Sciatic nerve (tissue), 2 donors: ENCODE measurements at regions not wholly inside any gene's neighbourhood (a gene's known extent, or its start where the extent isn't known, plus 50 kb on each side); places are given as distances from the start of the nearest gene placed in this dataset.
A peak's percentile ranks its signal among the peaks of the same experiment; 100 is the strongest.
"Not testable (repeated sequence)": the region's sequence is repeated elsewhere in the genome, so short reads cannot be mapped to it uniquely, and the experiment has no call there.

Experiments used
- ATAC-seq: fragments of 200-7000 bp; cut with Tn5 transposase; one replicate; pipeline ENCODE4 v1.9.1; 2020; ENCODE audit warnings: mild to moderate bottlenecking, moderate library complexity
- DNase-seq: peaks from one replicate; pipeline ENCODE4 v3.0.0-alpha.2; 2020; ENCODE audit warnings: low spot score
- intact Hi-C: fragments of 100-400 bp; cut with DNase I; formaldehyde crosslinking; loops from one replicate; pipeline ENCODE4 v1.14.2; 2022
- donor health status: DM: no; HTN: no; CAD: no.
- donor health status: DM: no; HTN: no; CAD: no.

DNA sequence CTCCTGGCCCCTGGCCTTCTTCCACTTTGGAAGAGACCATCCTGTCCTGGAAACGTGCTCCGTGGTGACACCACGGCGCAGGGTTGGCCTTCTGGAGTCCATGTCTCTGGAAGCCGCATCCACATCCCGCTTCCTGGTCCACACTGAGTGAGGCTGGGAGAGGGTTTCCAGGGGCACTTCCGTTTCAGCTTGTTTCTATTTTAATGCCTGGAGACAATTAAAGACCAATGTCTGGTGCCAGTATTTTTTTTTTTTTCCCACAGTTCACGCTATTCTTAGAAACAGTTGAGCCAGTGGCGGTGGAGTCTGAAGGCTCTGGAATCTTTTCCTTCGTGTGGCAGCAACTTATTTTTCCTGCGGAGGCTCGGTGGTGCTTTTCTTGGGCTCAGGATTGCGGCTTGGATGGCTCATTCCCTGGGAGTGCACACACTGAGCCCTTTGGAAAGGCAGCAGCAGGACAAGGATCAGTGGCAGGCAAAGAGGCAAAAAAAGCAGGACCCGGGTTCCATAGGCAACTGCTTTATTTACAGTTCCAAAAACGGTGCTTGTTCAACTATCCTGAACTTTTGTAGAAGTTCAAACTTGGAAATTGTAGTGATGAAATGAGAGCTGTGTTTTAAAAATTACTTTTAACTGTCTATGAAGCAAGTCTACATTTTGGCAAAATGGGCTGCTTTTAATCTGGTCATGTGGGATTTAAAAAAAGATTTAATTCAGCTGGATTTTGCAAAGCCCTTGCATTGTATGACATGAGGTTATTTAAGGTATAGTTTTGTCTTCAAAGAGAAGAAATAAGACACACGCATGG, 202.8 kb downstream of the BAMBI start:
- intact Hi-C loops = loop anchor here (5.0 kb wide), 1 partner anchor 987 kb away; no protein-coding TSS in a partner anchor

DNA sequence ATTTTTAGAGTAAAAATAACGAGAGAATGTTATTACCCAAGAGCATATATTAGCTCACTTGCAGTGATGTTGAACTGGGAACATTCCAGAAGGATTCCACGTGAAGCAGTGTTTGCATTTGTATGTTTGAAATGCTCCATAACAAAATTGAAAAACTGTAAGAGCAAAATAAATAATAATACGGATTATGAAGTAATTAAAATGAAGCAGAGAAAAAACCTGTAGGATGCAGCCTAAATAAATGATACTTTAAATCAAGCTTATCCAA, 203.3 kb downstream of the BAMBI start:
- ATAC-seq (no peak), DNase-seq (no peak)
- intact Hi-C loops = loop anchor here (5.0 kb wide), 1 partner anchor 987 kb away; no protein-coding TSS in a partner anchor

More for the DNA sequence above, 202.8 kb downstream of the BAMBI start:
- ATAC-seq (peak; percentile 64), DNase-seq (no peak)

DNA sequence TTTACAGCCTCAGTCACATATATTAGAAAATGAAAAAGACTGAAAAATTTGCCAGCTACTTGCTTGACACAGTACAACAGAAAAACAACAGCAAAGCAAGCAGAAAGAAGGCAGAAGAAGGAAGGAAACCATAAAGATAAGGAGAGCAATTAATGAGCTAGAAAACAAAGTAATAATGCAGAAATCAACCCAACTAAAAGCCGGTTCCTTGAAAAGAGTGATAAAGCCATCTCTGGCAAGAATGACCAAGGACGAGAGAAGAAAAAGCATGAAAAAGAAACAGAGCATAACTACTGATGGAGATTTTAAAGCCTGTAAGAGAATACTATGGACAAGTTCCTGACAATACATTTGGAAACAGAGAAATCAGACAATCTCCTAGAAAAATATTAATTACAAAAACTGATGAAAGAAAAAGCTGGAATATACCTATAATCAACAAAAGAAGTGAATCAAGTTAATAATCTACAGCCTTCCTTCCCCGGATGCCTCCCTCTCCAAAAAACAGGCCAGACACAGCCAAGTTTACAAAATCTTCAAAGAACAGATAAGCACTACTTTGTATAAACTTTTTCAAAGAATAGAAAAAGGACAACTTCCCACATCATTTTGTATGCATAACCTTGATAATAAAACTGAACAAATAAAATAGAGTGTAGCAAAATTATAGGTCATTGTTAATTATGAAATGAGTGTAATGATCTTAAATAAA, 204.0 kb downstream of the BAMBI start:
- ATAC-seq (no peak), DNase-seq (no peak)
- intact Hi-C loops = loop anchor here (5.0 kb wide), 1 partner anchor 986 kb away; no protein-coding TSS in a partner anchor

DNA sequence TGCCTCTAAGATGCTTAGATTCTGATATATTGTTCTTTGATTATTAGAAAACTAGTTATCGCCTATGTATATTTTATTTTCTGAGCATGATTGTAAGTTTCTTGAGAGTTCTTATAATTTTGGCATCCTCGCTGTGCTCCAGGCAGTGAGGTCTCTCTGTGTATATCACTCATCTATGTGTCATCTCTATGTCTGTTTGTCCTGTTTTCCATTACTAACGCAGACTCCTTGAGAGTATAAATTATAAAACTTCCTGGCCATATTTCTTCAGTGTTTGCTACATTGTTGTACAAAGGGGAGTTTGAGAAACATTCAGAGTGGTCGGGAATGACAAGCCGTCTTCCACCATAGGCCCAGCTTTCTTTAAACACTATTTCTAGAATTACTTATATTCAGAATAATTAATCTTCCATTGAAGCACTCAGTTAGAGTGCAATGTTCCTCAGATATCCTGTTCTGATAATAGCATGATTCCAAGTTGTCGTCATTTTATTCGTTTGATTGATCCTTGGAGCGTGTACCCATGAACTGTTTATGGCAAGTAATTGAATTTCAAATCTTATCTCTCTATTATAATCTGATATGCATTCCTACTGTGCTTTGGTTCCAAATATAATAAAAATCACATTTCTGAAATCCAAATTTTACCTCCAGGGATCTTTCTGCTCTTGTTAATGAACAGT, 206.6 kb downstream of the BAMBI start:
- intact Hi-C loops = loop anchor here (5.0 kb wide), 1 partner anchor 983 kb away; no protein-coding TSS in a partner anchor
- no peak for ATAC-seq
- DNase-seq = no peak

- intact Hi-C loops = no loop called here
- ATAC-seq (no peak), DNase-seq (no peak)
Measured at GRCh38 chr10:28890121-28890950, 213.0 kb downstream of the BAMBI start.

DNA sequence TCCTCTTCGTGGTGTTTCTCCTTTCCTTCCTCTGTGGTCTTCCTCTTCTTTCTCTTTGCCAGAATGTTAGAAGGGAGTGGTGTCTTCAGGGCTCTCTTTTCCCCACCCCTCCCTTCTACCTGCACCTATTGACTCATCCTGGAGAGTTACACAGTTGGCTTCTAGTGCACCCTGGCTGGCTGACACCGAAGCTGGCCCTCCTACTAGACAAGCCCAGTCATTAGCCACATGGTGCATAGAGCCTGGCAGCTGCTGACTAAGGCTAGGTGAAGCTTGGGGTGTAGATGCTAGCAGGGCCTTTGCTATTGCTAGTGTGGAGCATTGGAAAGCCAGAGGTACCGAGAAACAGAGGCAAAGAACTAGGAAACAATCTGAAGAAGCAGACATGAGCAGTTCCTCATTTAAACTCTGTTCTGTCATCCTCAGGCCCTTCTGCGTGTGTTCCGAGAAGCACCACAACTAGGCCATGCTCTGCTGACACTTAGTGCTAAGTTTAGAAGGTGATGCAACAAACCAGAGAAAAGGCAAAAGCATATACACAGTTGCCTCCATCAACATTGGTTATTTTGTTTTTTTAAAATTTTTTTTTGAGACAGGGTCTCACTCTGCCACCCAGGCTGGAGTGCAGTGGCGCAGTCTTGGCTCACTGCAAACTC, 213.9 kb downstream of the BAMBI start:
- intact Hi-C loops = no loop called here
- ATAC-seq = no peak
- no peak for DNase-seq

DNA sequence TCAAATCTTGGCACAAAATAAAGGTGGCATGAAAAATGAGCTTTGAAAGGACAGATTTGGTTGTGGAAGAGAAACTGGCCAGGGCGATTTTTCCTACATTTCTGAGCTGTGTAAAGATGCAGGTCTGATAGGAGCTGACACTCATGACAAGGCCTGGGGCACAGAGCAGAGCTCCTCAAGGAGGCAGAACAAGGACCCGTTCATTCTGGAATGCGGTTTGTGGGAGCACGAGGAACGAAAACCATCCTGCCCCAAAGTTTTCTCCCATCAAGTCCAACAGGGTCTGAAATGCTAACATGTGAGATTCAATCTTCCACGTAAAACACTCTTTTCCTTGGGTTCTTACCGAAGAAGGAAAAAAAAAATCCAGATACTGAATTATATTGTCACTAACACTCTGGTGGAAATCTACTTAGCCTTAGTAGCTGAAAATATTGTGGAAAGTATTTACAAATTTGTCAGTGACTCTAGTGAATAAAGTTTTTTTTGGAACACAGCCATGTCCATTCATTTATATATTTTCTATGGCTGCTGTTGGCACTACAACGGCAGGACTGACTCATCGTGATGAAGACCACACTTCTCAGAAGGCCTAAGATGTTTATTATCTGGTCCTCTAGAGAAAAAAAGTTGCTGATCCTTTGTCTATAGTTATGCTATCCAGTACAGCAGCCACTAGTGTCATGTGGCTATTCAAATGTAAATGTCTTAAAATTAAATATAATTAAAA, 215.7 kb downstream of the BAMBI start:
- intact Hi-C loops = no loop called here
- ATAC-seq (no peak), DNase-seq (no peak)

DNA sequence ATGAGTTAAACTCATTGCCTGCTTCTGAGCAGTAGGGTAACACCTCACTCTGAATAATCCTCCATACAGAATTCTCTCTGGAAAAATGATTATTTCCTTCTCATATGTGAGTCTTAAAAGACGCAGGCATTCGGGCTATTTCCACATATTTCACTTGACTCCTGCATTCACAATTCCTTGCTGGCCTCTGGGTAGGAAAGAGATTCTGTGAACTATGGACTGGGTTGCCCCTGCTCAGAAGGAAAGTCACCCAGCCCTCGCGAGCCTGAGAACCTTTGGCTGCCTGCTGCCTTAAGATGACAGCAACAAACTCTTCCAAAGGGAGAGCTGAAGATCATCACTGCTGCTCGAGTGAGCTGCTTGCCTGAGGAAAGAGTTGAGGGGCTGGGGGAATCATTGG, 216.8 kb downstream of the BAMBI start:
- ATAC-seq (no peak), DNase-seq (no peak)
- intact Hi-C loops = no loop called here

GRCh38 chr10:28895671-28896070, 218.3 kb downstream of the BAMBI start:
- intact Hi-C loops, DNase-seq, ATAC-seq: not testable (repeated sequence)

DNA sequence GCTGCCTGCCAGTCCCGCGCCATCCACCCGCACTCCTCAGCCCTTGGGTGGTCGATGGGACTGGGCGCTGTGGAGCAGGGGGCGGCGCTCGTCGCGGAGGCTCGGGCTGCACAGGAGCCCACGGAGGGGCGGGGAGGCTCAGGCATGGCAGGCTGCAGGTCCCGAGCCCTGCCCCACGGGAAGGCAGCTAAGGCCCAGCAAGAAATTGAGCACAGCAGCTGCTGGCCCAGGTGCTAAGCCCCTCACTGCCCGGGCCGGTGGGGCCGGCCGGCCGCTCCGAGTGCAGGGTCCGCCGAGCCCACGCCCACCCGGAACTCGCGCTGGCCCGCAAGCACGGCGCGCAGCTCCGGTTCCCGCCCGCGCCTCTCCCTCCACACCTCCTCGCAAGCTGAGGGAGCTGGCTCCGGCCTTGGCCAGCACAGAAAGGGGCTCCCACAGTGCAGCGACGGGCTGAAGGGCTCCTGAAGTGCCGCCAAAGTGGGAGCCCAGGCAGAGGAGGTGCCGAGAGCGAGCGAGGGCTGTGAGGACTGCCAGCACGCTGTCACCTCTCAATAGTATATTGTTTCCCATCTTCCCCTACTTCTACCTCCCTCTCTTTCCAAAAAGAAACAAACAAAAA, 219.6 kb downstream of the BAMBI start:
- ATAC-seq, intact Hi-C loops: not testable (repeated sequence)

GRCh38 chr10:28897617-28898464, 220.5 kb downstream of the BAMBI start:
- no peak for DNase-seq
- ATAC-seq = peak; percentile 24
- intact Hi-C loops = no loop called here

More for the DNA sequence above, 219.6 kb downstream of the BAMBI start:
- not testable (repeated sequence) for DNase-seq

DNA sequence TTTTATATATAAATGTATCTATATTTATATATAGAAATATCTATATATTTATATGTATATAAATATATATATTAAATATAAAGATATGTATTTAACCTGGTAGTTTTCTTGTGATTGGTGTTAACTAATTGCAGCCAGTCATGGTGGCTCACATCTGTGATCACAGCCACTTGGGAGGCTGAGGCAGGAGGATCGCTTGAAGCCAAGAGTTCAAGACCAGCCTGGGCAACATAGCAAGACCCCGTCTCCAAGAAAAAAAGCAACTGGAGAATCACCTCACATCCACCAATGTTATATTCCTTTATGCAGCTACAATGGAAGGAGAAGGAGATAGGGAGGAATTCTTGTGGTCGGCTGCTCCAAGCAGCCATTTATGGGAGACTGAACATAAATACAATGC, 224.9 kb downstream of the BAMBI start:
- no peak for ATAC-seq
- intact Hi-C loops = no loop called here

DNA sequence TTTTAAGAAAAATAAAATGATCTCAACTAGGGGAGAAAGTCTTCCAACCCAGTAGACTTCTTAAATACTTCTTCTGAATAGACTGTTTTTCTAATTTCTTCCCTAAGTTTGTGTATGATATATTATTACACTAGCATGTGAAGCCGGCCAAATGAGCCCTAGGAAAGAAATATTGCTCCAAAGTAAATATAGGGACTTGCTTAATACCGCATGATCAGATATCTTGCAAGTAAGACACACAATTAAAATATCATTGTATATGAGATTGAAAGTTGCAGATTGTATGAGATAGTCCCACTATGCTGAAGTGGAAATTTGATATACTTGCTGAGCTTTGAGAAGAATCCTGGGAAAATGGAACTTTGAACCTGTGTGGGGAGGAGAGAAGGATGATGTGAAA, 225.7 kb downstream of the BAMBI start:
- DNase-seq (no peak), ATAC-seq (no peak)
- intact Hi-C loops = no loop called here

More for the DNA sequence above, 224.9 kb downstream of the BAMBI start:
- no peak for DNase-seq

DNA sequence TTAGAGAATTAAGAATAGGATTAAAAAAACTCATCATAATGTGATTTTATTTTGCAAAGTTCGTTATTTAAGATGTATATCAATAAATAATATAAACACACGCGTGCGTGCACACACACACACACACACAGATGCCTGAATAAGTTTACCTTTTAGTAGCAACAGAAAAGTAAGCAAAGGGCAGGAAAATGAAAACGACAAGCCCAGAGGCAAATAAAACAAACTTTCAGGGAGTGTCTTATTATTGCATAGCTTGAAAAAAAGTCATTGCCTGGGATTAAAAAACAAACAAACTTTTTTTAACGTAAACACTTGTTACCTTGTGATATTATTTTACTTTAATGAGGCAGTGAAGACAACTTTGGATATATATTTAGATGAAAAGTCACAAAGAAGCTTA, 226.4 kb downstream of the BAMBI start:
- ATAC-seq (no peak), DNase-seq (no peak)
- intact Hi-C loops = no loop called here

DNA sequence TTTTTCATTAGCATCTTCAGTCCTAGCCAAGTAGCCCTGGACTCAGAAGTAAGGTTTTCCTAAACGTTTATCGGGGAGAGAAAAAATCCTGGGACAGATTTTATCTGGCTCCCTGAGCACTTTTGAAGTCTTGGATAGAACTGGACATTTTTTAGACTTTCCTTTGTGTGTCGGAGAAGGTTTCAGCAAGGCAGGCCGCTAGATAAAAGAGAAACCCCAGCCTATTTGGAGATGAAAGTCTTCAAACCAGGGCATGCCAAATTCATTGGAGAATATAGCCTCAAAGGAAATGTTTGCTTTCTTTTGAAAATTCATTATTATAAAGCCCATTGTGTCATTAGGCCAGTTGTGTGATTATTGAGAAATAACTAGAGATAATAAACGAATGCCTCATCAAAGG, 228.1 kb downstream of the BAMBI start:
- DNase-seq = no peak
- intact Hi-C loops = no loop called here

GRCh38 chr10:28906011-28906411, 228.7 kb downstream of the BAMBI start:
- ATAC-seq = no peak
- intact Hi-C loops = no loop called here
- no peak for DNase-seq

More for the DNA sequence above, 228.1 kb downstream of the BAMBI start:
- no peak for ATAC-seq

DNA sequence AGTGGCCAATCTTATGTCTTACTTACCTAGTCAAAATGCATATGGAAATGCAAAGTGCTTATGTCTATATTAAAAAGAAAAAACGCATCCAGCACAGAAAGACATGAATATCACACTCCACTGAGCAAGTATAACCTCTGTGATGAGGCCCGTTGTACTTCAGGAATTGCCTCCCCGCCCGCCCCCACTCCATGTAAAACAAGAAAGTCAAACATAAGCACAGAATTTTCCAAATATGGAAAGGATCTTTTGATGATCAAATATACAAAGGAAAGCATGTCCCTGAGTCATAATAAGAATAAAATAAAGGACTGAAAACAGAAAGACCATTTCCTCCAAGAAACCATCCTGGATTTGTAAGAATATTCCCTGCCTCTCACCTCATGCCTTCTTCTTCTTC, 229.1 kb downstream of the BAMBI start:
- no peak for ATAC-seq
- intact Hi-C loops = no loop called here

More for the DNA sequence above, 229.1 kb downstream of the BAMBI start:
- no peak for DNase-seq
